RCC 7860 (cell line): ENCODE measurements at regions not wholly inside any gene's neighbourhood (a gene's known extent, or its start where the extent isn't known, plus 50 kb on each side); places are given as distances from the start of the nearest gene placed in this dataset.
A peak's percentile ranks its signal among the peaks of the same experiment; 100 is the strongest.

ENCODE experiments used
- DNase-seq: peaks from one replicate; pipeline ENCODE4 v3.0.0-alpha.2; 2015; ENCODE audit warnings: low spot score
- FAIRE-seq: peaks from 2 replicates; lab custom pipeline; 2012; peaks lifted over from hg19 to GRCh38; lab: Jason Lieb, UNC

- DNase-seq: no peak
- FAIRE-seq: no peak
Observed at GRCh38 chr13:78997902-78998629, 339.1 kb upstream of the OBI1 start.

- DNase-seq (no peak), FAIRE-seq (no peak)
Observed at GRCh38 chr13:78993792-78994191, 334.8 kb upstream of the OBI1 start.

- no peak for FAIRE-seq
Observed at GRCh38 chr13:78981913-78982312, 323.0 kb upstream of the OBI1 start.

GRCh38 chr13:78979349-78979748, 320.4 kb upstream of the OBI1 start:
- FAIRE-seq (no peak), DNase-seq (no peak)

More at GRCh38 chr13:78981913-78982312, 323.0 kb upstream of the OBI1 start:
- no peak for DNase-seq

- peak; percentile 38 for DNase-seq
- no peak for FAIRE-seq
Observed at GRCh38 chr13:78978381-78978998, 319.5 kb upstream of the OBI1 start.

DNA sequence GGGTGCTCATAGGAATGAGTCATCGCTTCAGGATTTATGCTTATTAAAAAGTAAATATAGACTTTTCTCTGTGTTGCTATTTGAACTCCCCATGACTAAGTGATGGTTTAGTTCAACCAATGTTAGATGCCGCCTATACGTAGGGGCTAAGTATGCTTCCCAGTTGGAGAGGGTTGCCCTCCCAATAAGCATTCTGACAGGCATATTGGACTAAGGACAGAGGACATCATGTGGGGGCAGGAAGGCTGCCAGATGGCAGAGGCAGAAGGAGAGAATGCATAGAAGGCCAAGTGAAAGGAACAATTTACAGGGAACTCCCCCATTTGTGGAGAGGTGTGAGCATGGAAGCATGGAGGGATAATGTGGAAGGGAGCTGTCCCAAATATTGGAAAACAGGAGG, 318.4 kb upstream of the OBI1 start:
- DNase-seq (no peak), FAIRE-seq (no peak)

DNA sequence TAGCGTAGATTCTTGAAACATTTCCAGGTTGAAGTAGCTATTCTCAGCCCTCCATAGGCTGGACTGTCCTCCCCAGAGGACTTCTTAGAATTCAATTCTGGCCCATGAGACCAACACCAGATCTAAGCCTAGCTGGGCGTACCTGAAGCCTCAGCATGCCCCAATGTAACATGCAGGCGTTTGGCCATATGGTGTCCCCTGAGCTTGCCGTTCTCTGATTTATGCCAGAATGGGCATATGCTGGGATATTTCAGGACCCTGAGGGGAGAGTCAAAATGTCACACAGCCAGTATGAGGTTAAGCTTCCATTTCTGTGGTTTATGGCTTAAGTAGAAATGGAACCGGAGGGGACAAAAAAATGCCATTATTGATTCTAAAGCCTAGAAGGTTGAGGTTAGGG, 317.7 kb upstream of the OBI1 start:
- FAIRE-seq (no peak), DNase-seq (no peak)

- FAIRE-seq (no peak), DNase-seq (no peak)
Observed at GRCh38 chr13:78972561-78972960, 313.6 kb upstream of the OBI1 start.

GRCh38 chr13:78971355-78972025, 312.5 kb upstream of the OBI1 start:
- no peak for DNase-seq
- FAIRE-seq: no peak

- DNase-seq (no peak), FAIRE-seq (no peak)
Observed at GRCh38 chr13:78960881-78961280, 301.9 kb upstream of the OBI1 start.

- DNase-seq (no peak), FAIRE-seq (no peak)
Observed at GRCh38 chr13:78958006-78958405, 299.1 kb upstream of the OBI1 start.

- no peak for FAIRE-seq
- no peak for DNase-seq
Observed at GRCh38 chr13:78940455-78941130, 281.6 kb upstream of the OBI1 start.

DNA sequence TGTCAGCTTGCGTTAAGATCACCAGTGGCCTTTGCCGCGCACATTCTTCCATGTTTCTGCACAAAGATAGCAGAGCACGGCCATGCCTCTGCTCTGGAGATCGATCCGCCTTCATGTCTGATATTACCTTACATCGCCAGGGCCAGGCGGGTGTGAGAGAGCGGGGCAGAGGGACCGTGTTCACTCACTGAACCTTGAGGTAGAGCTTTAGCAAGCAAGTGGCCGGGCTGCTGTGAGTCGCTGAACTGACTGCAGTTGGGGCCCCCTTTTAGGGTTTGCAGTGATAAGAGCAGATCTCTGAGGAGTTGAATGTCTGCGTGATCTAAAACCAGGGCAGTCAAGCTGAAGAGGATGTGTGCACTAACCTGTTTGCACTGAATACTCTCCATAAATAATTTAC, 275.4 kb upstream of the OBI1 start:
- DNase-seq (no peak), FAIRE-seq (no peak)

GRCh38 chr13:78915015-78915414, 256.1 kb upstream of the OBI1 start:
- FAIRE-seq: no peak
- DNase-seq: no peak

DNA sequence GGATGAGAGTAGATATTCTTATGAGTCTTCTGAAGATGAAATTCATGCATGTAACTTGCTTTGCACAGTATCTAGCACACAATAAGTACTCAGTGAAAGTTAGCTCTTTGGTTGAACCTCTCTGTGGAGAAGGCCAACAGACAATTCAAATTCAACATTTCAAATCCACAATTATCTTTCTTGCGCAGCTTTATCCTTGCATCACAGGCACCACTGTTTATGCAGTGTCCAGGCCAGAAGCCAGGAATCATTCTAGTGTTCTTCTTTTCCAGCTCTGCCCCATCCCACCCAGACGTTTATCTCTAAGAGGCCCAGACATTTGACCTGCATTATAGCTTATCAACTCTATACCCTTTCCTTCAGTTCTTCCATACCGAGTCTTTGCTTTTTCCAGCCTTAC, 254.7 kb upstream of the OBI1 start:
- FAIRE-seq: no peak
- DNase-seq: no peak

- DNase-seq (no peak), FAIRE-seq (no peak)
Observed at GRCh38 chr13:78910147-78910546, 251.2 kb upstream of the OBI1 start.

- no peak for FAIRE-seq
- DNase-seq: no peak
Observed at GRCh38 chr13:78909276-78909675, 250.3 kb upstream of the OBI1 start.

DNA sequence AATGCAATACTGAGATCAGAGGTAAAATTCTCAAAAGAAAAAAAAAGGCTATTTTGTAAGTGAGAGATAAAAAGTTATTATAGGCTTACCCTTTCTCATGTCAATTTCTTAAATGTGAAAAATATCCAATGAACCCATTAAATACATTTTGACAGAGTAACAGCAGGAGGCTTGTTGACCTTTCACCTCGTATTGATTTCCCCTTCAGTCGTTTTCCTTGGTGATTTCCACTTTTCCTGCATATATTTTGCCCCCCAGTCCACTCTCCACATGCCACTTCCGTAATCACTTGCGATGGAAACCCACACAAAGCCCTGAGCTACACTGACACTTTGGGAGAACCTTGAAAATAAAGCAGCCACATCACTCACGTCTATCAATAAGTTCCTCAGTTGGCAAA, 248.1 kb upstream of the OBI1 start:
- FAIRE-seq (no peak), DNase-seq (no peak)

GRCh38 chr13:78897200-78897599, 238.2 kb upstream of the OBI1 start:
- DNase-seq: no peak
- no peak for FAIRE-seq

DNA sequence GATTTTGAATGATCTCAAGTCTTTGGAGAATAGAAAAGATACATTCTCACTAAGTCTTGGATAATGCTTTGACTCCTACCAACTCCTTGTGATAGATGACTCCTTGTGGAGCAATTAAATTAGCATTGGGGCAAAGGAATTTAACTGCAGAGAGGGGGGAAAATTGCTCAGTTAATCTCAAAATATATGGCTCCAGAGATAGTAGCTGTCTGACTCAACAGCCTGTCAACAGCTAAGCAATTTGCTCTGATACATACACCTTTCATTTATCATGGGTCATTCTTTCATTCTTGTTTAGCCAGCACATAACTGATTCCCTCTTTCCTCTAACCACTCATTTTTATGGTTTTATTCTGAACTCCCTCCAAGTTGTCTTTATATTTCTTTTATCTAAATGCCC, 225.6 kb upstream of the OBI1 start:
- FAIRE-seq: no peak
- DNase-seq: no peak

DNA sequence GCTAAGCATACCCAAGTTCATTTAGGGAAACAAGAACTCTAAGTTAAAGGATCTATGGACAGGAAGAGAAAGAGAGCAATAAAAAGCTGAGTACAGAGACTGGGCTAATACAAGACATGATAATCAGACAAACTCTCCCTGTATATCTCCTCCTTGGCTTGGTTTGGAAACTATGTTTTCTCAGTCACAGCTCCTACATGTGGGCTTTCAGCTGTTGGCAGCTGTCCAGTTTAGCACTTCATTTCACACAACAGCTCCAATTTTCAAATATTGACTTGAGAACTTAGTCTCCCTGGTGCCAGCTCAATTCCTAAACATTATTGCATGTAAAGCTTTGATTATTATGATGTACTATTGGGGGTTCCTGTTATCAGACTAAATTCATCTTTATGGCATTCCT, 222.8 kb upstream of the OBI1 start:
- FAIRE-seq (no peak), DNase-seq (no peak)

DNA sequence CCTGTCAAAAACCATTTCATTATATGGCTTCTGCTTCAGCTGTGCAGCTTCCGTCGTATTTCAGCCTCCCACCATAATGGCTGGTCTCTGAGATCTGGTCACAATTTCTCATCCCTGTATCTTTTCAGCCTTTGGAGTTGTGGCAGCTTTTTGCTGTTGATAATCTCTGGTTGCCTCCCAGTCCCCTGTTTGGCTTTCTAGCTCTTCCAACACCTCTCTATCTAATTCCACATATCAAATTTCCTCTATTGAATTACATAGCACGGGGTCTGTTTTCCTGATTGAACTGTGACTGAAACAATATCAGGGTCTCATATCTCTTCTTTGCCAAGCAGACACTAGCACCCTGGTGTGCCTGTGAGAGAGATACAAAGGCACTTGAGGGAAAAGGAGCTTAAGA, 222.1 kb upstream of the OBI1 start:
- DNase-seq: no peak

More for the DNA sequence above, 222.1 kb upstream of the OBI1 start:
- no peak for FAIRE-seq
